NB4 (cell line): ENCODE measurements at regions not wholly inside any gene's neighbourhood (a gene's known extent, or its start where the extent isn't known, plus 50 kb on each side); places are given as distances from the start of the nearest gene placed in this dataset.
"Not testable (repeated sequence)": the region's sequence is repeated elsewhere in the genome, so short reads cannot be mapped to it uniquely, and the experiment has no call there.

Source experiments
- DNase-seq: peaks from one replicate; pipeline ENCODE4 v3.0.0; 2010; ENCODE audit warnings: low read depth
- H3K4me3 ChIP-seq: one replicate; pipeline ENCODE4 v1.5.1; 2011; ENCODE audit warnings: mild to moderate bottlenecking, low read depth, low read length, moderate library complexity
- MYC ChIP-seq: IDR thresholded peaks from 2 replicates; pipeline ENCODE4 v1.6.1; 2011; ENCODE audit warnings: low read depth, low read length
- POLR2A ChIP-seq: IDR thresholded peaks from 2 replicates; pipeline ENCODE4 v1.6.1; 2011; ENCODE audit warnings: mild to moderate bottlenecking; ENCODE audit not compliant: insufficient read length; ENCODE audit errors: extremely low read depth
- TF ChIP-seq, protein P1 (sequence below): IDR thresholded peaks from 2 replicates; pipeline ENCODE4 v1.6.1; 2011; ENCODE audit warnings: low read depth, low read length
- TF ChIP-seq, protein P2 (sequence below): IDR thresholded peaks from one replicate; pipeline ENCODE4 v1.5.1; 2012; ENCODE audit warnings: low read depth, low read length

DNA sequence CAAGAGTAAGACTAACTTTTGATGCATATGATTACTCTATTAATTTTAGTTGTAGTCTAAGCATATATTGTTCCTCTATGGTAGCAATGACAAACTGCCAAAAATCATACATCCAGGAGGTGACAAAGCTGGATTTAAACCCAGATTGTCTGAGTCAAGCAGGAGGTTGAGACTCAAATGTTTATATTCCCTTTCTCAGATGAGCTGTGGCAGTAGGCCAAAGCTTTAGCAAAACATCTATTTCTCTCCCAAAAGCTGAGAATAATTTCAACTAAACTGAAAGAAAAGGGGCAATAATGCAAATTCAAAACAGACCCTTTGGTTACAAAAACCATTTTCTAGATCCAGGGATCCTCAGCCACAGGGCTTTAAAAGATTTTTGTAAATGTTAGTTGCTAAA, 173.6 kb downstream of the SEC23A start:
- TF ChIP-seq, protein P1, sequence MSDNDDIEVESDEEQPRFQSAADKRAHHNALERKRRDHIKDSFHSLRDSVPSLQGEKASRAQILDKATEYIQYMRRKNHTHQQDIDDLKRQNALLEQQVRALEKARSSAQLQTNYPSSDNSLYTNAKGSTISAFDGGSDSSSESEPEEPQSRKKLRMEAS: no peak
- H3K4me3 ChIP-seq: no peak overlapping the region
- no peak for DNase-seq

DNA sequence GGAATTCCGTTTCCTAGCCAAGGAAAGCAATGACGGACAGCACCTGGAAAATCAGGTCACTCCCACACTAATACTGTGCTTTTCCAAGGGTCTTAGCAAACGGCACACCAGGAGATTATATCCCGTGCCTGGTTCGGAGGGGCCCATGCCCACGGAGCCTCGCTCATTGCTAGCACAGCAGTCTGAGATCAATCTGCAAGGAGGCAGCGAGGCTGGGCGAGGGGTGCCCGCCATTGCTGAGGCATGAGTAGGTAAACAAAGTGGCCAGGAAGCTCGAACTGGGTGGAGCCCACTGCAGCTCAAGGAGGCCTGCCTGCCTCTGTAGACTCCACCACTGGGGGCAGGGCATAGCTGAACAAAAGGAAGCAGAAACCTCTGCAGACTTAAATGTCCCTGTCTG, 181.1 kb downstream of the SEC23A start:
- DNase-seq, H3K4me3 ChIP-seq: not testable (repeated sequence)

DNA sequence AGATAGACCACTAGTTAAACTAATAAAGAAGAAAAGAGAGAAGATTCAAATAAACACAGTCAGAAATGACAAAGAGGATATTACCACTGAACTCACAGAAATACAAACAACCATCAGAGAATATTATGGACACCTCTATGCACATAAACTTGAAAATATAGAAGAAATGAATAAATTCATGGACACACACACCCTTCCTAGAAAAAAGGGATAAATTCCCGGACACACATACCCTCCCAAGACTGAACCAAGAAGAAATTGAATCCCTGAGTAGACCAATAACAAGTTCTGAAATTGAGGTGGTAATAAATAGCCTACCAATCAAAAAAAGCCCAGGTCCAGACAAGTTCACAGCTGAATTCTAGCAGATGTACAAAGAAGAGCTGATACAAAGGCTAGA, 187.9 kb downstream of the SEC23A start:
- no peak overlapping the region for H3K4me3 ChIP-seq
- DNase-seq: no peak
- TF ChIP-seq, protein P1: no peak
- TF ChIP-seq, protein P2, sequence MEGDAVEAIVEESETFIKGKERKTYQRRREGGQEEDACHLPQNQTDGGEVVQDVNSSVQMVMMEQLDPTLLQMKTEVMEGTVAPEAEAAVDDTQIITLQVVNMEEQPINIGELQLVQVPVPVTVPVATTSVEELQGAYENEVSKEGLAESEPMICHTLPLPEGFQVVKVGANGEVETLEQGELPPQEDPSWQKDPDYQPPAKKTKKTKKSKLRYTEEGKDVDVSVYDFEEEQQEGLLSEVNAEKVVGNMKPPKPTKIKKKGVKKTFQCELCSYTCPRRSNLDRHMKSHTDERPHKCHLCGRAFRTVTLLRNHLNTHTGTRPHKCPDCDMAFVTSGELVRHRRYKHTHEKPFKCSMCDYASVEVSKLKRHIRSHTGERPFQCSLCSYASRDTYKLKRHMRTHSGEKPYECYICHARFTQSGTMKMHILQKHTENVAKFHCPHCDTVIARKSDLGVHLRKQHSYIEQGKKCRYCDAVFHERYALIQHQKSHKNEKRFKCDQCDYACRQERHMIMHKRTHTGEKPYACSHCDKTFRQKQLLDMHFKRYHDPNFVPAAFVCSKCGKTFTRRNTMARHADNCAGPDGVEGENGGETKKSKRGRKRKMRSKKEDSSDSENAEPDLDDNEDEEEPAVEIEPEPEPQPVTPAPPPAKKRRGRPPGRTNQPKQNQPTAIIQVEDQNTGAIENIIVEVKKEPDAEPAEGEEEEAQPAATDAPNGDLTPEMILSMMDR: no peak
- TF ChIP-seq MYC (no peak), POLR2A (no peak)

DNA sequence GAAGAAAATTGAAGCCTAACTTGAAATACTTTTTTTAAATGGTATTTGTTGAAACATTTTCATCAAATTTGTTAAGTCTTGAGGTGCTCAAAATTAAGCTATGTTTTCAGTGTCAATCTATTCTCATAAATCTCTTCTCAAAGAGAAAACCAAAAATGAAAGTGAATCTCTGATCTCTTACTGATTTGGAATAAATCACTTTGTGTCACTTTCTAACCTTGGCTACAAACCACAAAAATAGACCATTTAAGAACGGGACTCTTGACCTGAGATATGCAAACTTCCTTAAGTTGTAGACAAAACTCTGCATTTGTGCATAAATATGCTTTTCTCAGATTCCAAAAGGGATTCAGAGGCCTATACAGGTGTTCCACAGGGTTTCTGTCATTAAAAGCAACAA, 192.9 kb downstream of the SEC23A start:
- TF ChIP-seq MYC (no peak), POLR2A (no peak)
- TF ChIP-seq, protein P2: no peak
- TF ChIP-seq, protein P1: no peak
- DNase-seq: no peak
- H3K4me3 ChIP-seq: no peak overlapping the region

DNA sequence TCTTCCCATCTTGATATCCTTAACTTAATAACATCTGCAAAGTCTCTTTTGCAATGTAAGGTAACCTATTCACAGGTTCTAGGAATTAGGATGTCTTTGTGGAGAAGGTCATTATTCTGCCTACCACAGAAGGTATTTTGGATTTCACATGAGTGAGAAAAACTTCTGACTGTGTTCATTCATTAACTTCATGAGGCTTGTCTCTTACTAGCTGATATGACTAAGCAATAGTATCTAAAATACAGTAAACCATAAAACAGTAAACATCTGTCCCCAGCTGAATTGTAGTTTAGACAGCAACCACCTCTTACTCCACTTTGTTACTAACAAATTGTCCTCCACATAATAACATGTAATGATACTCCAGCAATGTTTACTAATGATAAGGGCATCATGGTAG, 198.1 kb downstream of the SEC23A start:
- DNase-seq: no peak
- TF ChIP-seq MYC (no peak), POLR2A (no peak)
- TF ChIP-seq, protein P1: no peak
- TF ChIP-seq, protein P2: no peak
- no peak overlapping the region for H3K4me3 ChIP-seq

DNA sequence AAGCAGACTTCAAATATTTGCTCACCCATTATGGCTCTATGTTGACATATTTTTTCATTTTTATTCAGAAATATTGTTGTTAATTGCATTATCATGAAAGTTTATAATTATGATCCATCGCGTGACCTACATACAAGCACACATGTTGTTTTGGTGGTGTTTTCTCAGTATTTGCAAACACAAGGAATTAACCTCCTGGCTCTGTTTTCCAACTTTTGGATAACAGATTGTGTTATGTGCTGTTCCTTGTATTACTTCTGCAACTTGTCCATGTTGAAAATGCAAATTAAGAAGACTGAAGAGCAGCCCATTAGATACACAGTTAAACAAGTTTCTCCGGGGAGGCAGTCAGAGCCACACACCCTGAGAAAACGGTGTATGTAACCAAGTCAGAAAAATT, 201.2 kb downstream of the SEC23A start:
- no peak overlapping the region for H3K4me3 ChIP-seq
- TF ChIP-seq MYC (no peak), POLR2A (no peak)
- TF ChIP-seq, protein P1: no peak
- TF ChIP-seq, protein P2: no peak
- no peak for DNase-seq

DNA sequence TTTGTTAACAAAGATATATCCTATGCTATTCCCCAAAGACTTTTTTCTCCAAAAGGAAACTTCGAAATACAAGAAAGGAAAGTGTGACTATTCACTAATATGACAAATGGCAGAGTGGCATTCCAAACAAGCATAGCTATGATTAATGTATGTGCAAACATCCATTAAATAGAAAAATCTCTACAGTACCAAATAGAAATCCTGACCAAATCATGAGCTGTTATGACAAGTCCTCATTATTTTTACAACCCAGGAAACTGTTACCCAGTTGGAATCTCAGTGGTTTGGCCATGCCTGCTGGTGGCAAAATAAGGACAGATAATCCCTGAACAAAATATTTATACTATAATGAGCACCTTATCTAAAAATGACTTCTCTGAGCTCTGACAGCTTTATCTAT, 202.1 kb downstream of the SEC23A start:
- no peak overlapping the region for H3K4me3 ChIP-seq
- no peak for DNase-seq
- TF ChIP-seq, protein P1: no peak
- TF ChIP-seq, protein P2: no peak
- TF ChIP-seq MYC (no peak), POLR2A (no peak)
